HepG2 (cell line): ENCODE measurements at regions not wholly inside any gene's neighbourhood (a gene's known extent, or its start where the extent isn't known, plus 50 kb on each side); places are given as distances from the start of the nearest gene placed in this dataset.

ENCODE experiments used
- ATAC-seq: fragments of 200-7000 bp; cut with Tn5 transposase; 3 replicates; pipeline ENCODE4 v1.9.1; 2020; ENCODE audit warnings: mild to moderate bottlenecking, moderate library complexity
- BruUV-seq: library from RNA; stranded (reverse); fragments of 400-500 nt; replicated peaks from 2 replicates; lab custom pipeline; 2021; lab: Mats Ljungman, UMichigan
- CTCF ChIA-PET: fragments of 300-600 bp; formaldehyde crosslinking; extraction: SDS; loops from one replicate; lab custom pipeline; 2021; ENCODE audit warnings: low total read pairs, inconsistent platforms, low intra/inter-chr PET ratio; lab: Yijun Ruan, JAX
- POLR2A ChIA-PET: fragments of 350-600 bp; sonication (Branson Sonifier 250); formaldehyde crosslinking; loops from one replicate; lab custom pipeline; 2020; ENCODE audit warnings: antibody characterized with exemption, inconsistent platforms; lab: Yijun Ruan, JAX
- DNase-seq: peaks from one replicate; pipeline ENCODE4 v3.0.0-alpha.2; 2015; ENCODE audit warnings: low spot score
- FAIRE-seq: peaks from 3 replicates; lab custom pipeline; 2011; peaks lifted over from hg19 to GRCh38; lab: Jason Lieb, UNC
- H2AFZ ChIP-seq: one replicate; pipeline ENCODE4 v1.6.1; 2011; ENCODE audit warnings: low read length, inconsistent platforms
- H3K27ac ChIP-seq: fragments of 300-600 bp; 3 replicates; pipeline ENCODE4 v1.8.0; 2011; ENCODE audit warnings: mixed run types, mild to moderate bottlenecking, mixed read lengths, low read length, inconsistent platforms; ENCODE audit not compliant: insufficient read depth; ENCODE audit errors: extremely low read length
- H3K27me3 ChIP-seq, 2 experiments: fragments of 200-600 bp in 1 of 2; 2 replicates in 1 of 2; 3 replicates in 1 of 2; pipeline versions ENCODE4 v1.6.0 to v1.8.0; 2011; ENCODE audit warnings: low read length in 2 of 2, mild to moderate bottlenecking in 2 of 2, moderate library complexity in 2 of 2, inconsistent platforms in 1 of 2; ENCODE audit not compliant: insufficient read depth in 2 of 2, control insufficient read depth in 1 of 2
- H3K36me3 ChIP-seq, 2 experiments: fragments of 200-600 bp in 1 of 2; replicated peaks in 1 of 2; 2 replicates in 1 of 2; 3 replicates in 1 of 2; pipeline versions ENCODE4 v1.5.1 to v1.8.0; 2011; ENCODE audit warnings: low read length in 2 of 2, inconsistent platforms in 1 of 2; ENCODE audit not compliant: insufficient read depth in 2 of 2, control insufficient read depth in 1 of 2
- H3K4me1 ChIP-seq: 2 replicates; pipeline ENCODE4 v1.5.1; 2012; ENCODE audit warnings: low read length, inconsistent platforms; ENCODE audit not compliant: insufficient read depth
- H3K4me2 ChIP-seq: 2 replicates; pipeline ENCODE4 v1.6.0; 2011; ENCODE audit warnings: low read depth, low read length, inconsistent platforms
- H3K4me3 ChIP-seq, 3 experiments: fragments of 200-600 bp in 1 of 3; sonication (generic), shearing (Covaris generic) in 1 of 3; replicated peaks in 1 of 3; 2 replicates each; pipeline ENCODE4 v1.5.1; 2011 to 2016; ENCODE audit warnings: low read length in 3 of 3, inconsistent platforms in 2 of 3, low read depth in 2 of 3, mild to moderate bottlenecking in 2 of 3, control low read depth in 1 of 3, mixed read lengths in 1 of 3; ENCODE audit not compliant: insufficient read depth in 1 of 3
- H3K79me2 ChIP-seq: one replicate; pipeline ENCODE4 v1.6.1; 2011; ENCODE audit warnings: low read length, inconsistent platforms; ENCODE audit not compliant: insufficient read depth
- H3K9ac ChIP-seq: 2 replicates; pipeline ENCODE4 v1.6.0; 2011; ENCODE audit warnings: mild to moderate bottlenecking, low read depth, low read length, inconsistent platforms; ENCODE audit not compliant: insufficient read depth
- H3K9me3 ChIP-seq: 2 replicates; pipeline ENCODE4 v1.5.1; 2012; ENCODE audit warnings: mild to moderate bottlenecking, low read length
- H4K20me1 ChIP-seq: 2 replicates; pipeline ENCODE4 v1.6.0; 2011; ENCODE audit warnings: inconsistent platforms, mild to moderate bottlenecking, low read length, moderate library complexity; ENCODE audit not compliant: insufficient read depth
- ETV6 ChIP-seq: sonication (generic); formaldehyde crosslinking; conservative IDR thresholded peaks from 2 replicates; pipeline ENCODE4 v1.4.0; 2020; ENCODE audit warnings: missing genetic modification reagents
- HDAC2 ChIP-seq: sonication (generic); formaldehyde crosslinking; IDR thresholded peaks from 2 replicates; pipeline ENCODE4 v1.4.0; 2020; ENCODE audit warnings: missing genetic modification reagents
- JARID2 ChIP-seq: sonication (generic); formaldehyde crosslinking; IDR thresholded peaks from 2 replicates; pipeline ENCODE4 v1.8.1; 2023; ENCODE audit warnings: missing genetic modification reagents, inconsistent platforms; ENCODE audit not compliant: insufficient replicate concordance
- MXD1 ChIP-seq: sonication (generic); formaldehyde crosslinking; IDR thresholded peaks from 2 replicates; pipeline ENCODE4 v1.4.0; 2020; ENCODE audit warnings: mild to moderate bottlenecking, missing genetic modification reagents
- PHB2 ChIP-seq: fragments of 450-650 bp; IDR thresholded peaks from 2 replicates; pipeline ENCODE4 v1.6.1; 2018; ENCODE audit not compliant: partially characterized antibody
- SPEN ChIP-seq: sonication (generic); formaldehyde crosslinking; IDR thresholded peaks from 2 replicates; pipeline ENCODE4 v1.5.1; 2020; ENCODE audit warnings: low read depth, mild to moderate bottlenecking, missing genetic modification reagents
- SRF ChIP-seq: IDR thresholded peaks from 2 replicates; pipeline ENCODE4 v1.6.1; 2011; ENCODE audit warnings: mild to moderate bottlenecking, low read depth, low read length, moderate library complexity
- YEATS2 ChIP-seq: sonication (generic); formaldehyde crosslinking; IDR thresholded peaks from 2 replicates; pipeline ENCODE4 v1.4.0; 2020; ENCODE audit warnings: missing genetic modification reagents, borderline replicate concordance
- ZBTB2 ChIP-seq: sonication (generic); formaldehyde crosslinking; IDR thresholded peaks from 2 replicates; pipeline ENCODE4 v1.8.0; 2022; ENCODE audit warnings: low read depth, missing genetic modification reagents
- ZNF382 ChIP-seq: sonication (generic); formaldehyde crosslinking; IDR thresholded peaks from 2 replicates; pipeline ENCODE4 v1.5.0; 2020; ENCODE audit warnings: missing genetic modification reagents, mild to moderate bottlenecking, borderline replicate concordance
- WGBS: methylation state at CpG from one replicate; pipeline ENCODE4 v1.1.6; 2017; ENCODE audit warnings: low lambda C conversion rate; 5-methylcytosine and 5-hydroxymethylcytosine counted together
- in situ Hi-C: cut with HindIII; loops from 2 replicates; pipeline ENCODE4 v1.10.0; 2017; ENCODE audit warnings: low pct_unique_long_range_greater_than_20kb; ENCODE audit not compliant: extremely low pct_ligation_motif_present
- intact Hi-C: fragments of 100-400 bp; cut with micrococcal nuclease; formaldehyde crosslinking; loops from one replicate; pipeline ENCODE4 v1.10.0; 2022; ENCODE audit not compliant: unreplicated experiment

GRCh38 chr21:39022466-39022862 lies 160.8 kb downstream of the PSMG1 start:
- CTCF ChIA-PET, result no interaction called here
- no TSS peak for BruUV-seq
- in situ Hi-C loops (no loop called here), intact Hi-C loops (loop anchor here (2.0 kb wide), 1 partner anchor 288 kb away; no protein-coding TSS in a partner anchor)
- Histone ChIP-seq H3K9ac (no peak overlapping the region), H3K36me3 (no peaks in the 10 kb centered on the region), H3K4me2 (no peak overlapping the region), H3K27me3 (no peaks in the 10 kb centered on the region), H3K4me1 (peaks cover 64% of the 10 kb centered on the region), H3K27ac (no peak overlapping the region), H3K9me3 (no peaks in the 10 kb centered on the region), H4K20me1 (no peaks in the 10 kb centered on the region), H3K4me3 (no peak overlapping the region), H2AFZ (no peak overlapping the region), H3K79me2 (no peaks in the 10 kb centered on the region)
- TF ChIP-seq SRF (no peak), SPEN (no peak), YEATS2 (CRISPR knock-in tag) (no peak), PHB2 (no peak), ETV6 (no peak), ZBTB2 (CRISPR knock-in tag) (no peak), MXD1 (CRISPR knock-in tag) (no peak), JARID2 (CRISPR knock-in tag) (no peak), ZNF382 (CRISPR knock-in tag) (no peak), HDAC2 (CRISPR knock-in tag) (no peak)
- POLR2A ChIA-PET, result no interaction called here
- no peak for FAIRE-seq
- ATAC-seq, result no peak
- WGBS, result 100% methylated on average over 5 of the region's 6 CpGs
- DNase-seq, result no peak
